Coronary artery (tissue), 2 donors: ENCODE measurements at regions not wholly inside any gene's neighbourhood (a gene's known extent, or its start where the extent isn't known, plus 50 kb on each side); places are given as distances from the start of the nearest gene placed in this dataset.

ENCODE experiments used
- DNase-seq: peaks from one replicate; pipeline ENCODE4 v3.0.0-alpha.2; 2017; ENCODE audit warnings: low spot score
- H3K27ac ChIP-seq, 2 donors: fragments of 200-600 bp; sonication (generic); one replicate each; pipeline ENCODE4 v1.5.1; 2016 to 2019
- H3K4me3 ChIP-seq: fragments of 200-600 bp; sonication (generic); 2 replicates; pipeline ENCODE4 v1.5.1; 2016; ENCODE audit warnings: mild to moderate bottlenecking, moderate library complexity
- TF ChIP-seq, protein P1 (sequence below): fragments of 200-600 bp; sonication (generic); IDR thresholded peaks from one replicate; pipeline ENCODE4 v1.5.1; 2019; ENCODE audit warnings: antibody characterized with exemption

DNA sequence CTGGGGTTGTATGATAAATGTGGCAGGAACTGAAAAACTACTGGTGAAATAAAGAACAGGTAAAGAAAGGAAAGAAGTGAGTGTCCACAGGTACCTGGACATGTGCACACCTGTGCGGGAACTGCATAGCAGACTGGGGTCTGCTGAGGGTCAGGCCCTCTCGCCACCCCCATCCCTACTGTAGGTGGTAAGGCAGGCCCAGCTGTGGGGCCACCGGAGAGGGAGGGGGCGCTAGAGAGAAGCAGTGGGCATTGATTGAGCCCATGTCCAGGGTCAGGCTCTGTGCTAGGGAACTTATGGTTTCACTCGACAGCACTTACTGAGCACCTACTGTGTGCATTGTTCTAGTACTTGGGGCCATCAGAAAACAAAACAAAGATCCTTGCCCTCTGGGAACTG lies 400.5 kb downstream of the MATN1 start:
- peak; percentile 33 for DNase-seq
- Histone ChIP-seq H3K4me3 (no peak overlapping the region), H3K27ac (no peak overlapping the region)
- TF ChIP-seq, protein P1, sequence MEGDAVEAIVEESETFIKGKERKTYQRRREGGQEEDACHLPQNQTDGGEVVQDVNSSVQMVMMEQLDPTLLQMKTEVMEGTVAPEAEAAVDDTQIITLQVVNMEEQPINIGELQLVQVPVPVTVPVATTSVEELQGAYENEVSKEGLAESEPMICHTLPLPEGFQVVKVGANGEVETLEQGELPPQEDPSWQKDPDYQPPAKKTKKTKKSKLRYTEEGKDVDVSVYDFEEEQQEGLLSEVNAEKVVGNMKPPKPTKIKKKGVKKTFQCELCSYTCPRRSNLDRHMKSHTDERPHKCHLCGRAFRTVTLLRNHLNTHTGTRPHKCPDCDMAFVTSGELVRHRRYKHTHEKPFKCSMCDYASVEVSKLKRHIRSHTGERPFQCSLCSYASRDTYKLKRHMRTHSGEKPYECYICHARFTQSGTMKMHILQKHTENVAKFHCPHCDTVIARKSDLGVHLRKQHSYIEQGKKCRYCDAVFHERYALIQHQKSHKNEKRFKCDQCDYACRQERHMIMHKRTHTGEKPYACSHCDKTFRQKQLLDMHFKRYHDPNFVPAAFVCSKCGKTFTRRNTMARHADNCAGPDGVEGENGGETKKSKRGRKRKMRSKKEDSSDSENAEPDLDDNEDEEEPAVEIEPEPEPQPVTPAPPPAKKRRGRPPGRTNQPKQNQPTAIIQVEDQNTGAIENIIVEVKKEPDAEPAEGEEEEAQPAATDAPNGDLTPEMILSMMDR: no peak

DNA sequence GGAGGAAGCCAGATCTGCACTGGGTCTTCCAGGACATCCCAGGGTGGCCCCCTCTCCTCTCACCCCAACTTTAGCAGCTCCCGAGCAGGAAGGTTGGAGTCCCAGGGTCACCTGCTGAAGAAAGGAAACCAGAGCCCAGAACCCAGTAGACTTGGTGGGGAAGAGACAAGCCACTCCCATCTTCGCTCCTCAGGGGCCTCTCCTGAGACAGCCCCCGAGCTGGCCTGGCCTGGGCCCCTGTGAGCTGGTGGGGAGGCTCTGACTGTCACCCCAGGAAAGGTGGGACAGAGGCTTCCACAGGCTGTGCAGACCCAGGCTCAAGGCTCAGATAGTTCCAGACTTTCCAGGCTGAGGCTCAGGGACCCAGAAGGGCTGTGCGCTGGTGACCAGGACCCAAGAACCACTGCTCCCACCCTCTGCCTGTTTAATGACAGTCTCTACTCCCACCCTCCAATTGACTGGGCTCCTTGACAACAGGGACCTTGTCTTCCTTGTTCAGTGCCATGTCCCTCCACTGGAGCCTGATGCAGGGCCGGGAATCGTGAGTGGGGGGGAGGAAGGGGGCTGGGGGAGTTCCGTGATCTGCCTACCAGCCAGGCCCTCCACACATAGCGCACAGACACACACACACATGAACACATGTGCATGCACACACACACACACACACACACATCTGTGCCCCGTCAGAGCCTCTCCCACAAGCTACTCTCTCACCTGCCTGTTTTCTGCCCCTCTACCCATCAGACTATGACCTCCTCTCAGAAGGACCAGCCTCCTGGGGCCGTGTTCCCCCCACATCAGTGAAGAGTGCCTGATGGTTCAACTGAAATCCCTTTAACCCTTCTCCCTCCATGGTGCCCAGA lies 401.2 kb downstream of the MATN1 start:
- H3K4me3 ChIP-seq: no peak overlapping the region
- TF ChIP-seq, protein P1: no peak
- H3K27ac ChIP-seq: no peak overlapping the region
- peak; percentile 64 for DNase-seq

DNA sequence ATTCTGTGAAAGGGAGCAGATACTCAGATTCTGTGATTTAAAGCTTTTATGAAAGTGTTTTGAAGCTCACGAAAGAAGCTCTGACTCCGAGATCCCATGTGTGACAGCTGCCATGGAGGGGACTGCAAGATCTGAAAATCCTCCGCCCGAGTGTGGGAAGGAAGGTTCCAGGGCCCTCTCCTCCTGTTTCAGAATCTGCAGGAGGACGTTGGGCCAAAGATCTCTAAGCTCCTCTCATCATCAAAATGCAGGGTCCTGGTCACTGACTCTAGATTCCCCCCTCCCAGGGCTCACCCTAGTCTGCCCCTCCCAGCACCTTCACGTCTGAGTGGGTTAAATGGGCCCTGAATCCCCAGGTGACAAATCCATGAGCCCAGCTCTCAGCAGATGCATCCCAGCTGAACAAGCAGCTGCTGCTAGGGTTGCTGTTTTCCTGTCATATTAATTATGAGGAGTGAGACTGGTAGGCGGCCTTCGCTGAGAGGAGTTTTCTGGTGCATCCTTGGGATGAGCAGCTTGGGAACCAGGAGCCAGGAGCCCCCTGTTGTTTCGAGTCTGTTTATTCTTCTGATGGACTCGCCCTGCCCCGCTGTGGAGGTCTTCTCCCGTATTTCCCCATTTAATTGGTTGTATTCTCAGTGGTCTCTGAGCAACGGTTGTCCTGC lies 402.0 kb downstream of the MATN1 start:
- TF ChIP-seq, protein P1: no peak
- Histone ChIP-seq H3K27ac (no peak overlapping the region), H3K4me3 (no peak overlapping the region)
- peak; percentile 53 for DNase-seq

DNA sequence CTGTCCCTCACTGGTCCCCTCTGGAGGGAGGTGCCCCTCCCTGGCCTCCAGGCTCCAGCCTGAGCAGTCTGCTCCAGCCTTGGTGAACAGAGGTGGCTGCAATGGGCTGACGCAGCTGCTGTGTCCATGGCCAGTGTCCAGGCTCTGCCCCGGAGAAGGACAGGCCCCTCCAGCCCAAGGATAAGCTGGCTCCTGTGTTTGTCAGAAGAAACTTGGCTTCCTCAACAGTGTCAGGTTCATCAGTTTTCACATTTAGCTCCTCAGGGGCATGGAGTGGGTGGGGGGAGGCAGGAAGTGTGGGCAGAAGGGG lies 402.8 kb downstream of the MATN1 start:
- Histone ChIP-seq H3K27ac (no peak overlapping the region), H3K4me3 (no peak overlapping the region)
- peak; percentile 55 for DNase-seq
- TF ChIP-seq, protein P1: no peak

DNA sequence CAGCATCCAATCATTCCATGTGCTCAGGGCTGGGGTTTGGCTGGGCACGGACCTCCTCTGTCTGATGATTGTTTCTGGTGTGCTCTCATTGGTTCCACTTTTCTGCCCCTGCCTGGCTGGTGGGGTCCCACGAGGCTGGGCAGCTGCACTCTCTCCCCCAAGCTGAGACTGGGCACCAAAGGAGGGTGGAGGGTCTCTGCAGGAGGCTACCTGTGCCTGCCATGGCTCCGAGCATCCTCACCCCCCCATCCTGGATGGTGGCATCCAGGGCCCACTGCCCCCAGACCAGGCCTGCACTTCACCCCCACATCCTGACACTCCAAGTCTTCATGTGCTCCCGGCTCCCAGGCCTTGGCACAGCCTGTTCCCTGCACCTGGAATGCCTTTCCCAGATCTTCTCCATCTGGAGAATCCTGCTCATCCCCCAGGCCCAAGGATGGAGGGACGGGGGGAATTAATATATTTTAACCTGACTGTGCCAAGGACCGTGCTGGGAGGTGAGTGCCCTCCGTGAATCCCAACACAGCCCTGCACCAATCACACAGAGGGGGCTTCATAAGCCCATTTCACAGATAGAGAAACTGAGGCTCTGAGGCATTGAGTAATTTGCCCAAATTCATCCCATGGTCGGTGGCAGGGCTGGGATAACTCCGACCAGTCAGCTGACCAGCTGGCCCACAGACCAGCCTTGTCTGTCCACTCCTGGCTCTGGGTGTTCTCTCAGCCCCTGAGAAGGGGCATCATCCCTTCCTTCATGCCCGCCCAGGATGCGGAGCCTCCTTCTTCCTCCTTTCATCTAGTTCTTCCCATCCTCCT lies 403.4 kb downstream of the MATN1 start:
- no peak overlapping the region for H3K4me3 ChIP-seq
- TF ChIP-seq, protein P1: no peak
- peak; percentile 55 for DNase-seq
- H3K27ac ChIP-seq: no peak overlapping the region

DNA sequence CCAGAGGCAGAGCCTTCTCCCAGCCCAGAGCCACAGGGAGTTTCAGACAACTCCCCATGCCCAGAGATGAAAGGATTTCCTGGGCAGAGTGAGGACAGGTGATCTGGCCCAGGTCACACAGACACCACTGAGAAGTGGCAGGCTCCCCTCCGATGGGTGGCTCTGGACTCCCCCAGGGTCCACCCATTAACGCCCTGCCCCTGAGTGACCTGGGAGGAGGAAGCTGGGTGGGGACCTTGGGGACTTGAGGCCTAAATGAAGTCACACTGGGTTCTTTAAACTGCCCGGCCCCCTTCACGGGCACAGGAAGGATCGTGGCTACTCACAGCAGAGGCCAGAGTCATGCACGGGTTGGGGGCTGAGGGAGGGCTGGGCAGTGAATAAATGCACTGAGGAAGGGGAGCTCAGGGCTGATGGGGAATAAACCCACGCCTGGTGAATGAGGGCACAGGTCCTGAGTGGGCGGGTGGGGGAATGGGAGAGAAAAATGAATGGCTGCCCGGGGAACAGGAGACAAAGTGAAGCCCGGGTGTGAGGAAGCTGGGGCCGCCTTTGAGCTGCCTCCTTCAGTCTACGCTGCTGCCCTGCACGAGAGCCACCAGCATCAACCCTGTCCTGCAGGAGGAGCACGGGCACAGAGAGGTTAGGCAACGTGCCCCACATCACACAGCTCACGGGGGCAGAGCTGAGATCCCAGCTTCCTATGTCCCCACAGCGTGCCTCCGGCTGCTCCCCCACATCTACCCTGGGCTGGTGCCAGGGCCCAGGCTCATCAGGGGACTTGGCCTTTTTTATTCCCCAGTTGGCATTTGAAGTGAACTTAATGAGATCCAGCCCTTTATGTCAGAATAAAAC lies 404.3 kb downstream of the MATN1 start:
- Histone ChIP-seq H3K4me3 (no peak overlapping the region), H3K27ac (no peak overlapping the region)
- peak; percentile 53 for DNase-seq
- TF ChIP-seq, protein P1: no peak
